ENCODE measurements at regions not wholly inside any gene's neighbourhood (a gene's known extent, or its start where the extent isn't known, plus 50 kb on each side); places are given as distances from the start of the nearest gene placed in this dataset.

GRCh38 chr5:10898514-10898913, 137.5 kb upstream of the DAP start:
- Histone ChIP-seq H3K36me3 (no peaks in the 10 kb centered on the region), H3K4me1 (peaks cover 4% of the 10 kb centered on the region), H3K27me3 (no peaks in the 10 kb centered on the region), H3K9me3 (no peaks in the 10 kb centered on the region), H3K27ac (no peak overlapping the region), H3K4me3 (no peak overlapping the region)
- WGBS, result 69% methylated on average over 4 of the region's 4 CpGs
- DNase-seq (ENCODE audit: low spot score in 2 of 2), result no peak
- TF ChIP-seq POLR2AphosphoS5 (IDR thresholded peaks at IDR 0.05) (no peak), POLR2A (IDR thresholded peaks at IDR 0.05) (no peak), CTCF (IDR thresholded peaks at IDR 0.05) (no peak), EP300 (IDR thresholded peaks at IDR 0.05) (no peak)

DNA sequence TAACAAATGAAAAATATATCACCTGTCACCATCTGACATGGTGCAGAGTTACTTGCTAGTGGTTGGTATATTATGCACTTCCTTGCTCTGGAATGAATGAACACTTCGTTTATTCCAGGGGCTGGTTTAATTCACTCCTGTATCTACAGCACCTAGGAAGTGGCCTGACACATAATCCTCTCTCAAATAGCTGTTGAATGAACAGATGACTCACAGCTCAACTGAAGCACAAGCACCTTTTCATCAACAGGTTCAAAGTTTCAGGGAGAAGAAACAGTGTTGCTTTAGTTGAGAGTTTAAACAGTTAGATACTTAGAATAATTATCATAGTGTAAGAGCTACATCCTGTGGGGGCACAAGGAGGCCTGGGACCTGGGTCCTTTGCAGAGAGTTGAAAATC, 135.0 kb upstream of the DAP start:
- H3K4me3 ChIP-seq, result no peak overlapping the region
- no peaks in the 10 kb centered on the region for H3K9me3 ChIP-seq
- H3K36me3 ChIP-seq, result no peaks in the 10 kb centered on the region
- TF ChIP-seq EP300 (IDR thresholded peaks at IDR 0.05), result no peak
- no peak for TF ChIP-seq CTCF (IDR thresholded peaks at IDR 0.05)
- no peak for TF ChIP-seq POLR2AphosphoS5 (IDR thresholded peaks at IDR 0.05)
- no peak for TF ChIP-seq POLR2A (IDR thresholded peaks at IDR 0.05)
- DNase-seq (ENCODE audit: low spot score in 2 of 2), result no peak
- H3K27me3 ChIP-seq, result no peaks in the 10 kb centered on the region
- H3K27ac ChIP-seq, result no peak overlapping the region
- 74% methylated on average over 1 of the region's 1 CpG for WGBS
- H3K4me1 ChIP-seq, result peaks cover 12% of the 10 kb centered on the region

DNA sequence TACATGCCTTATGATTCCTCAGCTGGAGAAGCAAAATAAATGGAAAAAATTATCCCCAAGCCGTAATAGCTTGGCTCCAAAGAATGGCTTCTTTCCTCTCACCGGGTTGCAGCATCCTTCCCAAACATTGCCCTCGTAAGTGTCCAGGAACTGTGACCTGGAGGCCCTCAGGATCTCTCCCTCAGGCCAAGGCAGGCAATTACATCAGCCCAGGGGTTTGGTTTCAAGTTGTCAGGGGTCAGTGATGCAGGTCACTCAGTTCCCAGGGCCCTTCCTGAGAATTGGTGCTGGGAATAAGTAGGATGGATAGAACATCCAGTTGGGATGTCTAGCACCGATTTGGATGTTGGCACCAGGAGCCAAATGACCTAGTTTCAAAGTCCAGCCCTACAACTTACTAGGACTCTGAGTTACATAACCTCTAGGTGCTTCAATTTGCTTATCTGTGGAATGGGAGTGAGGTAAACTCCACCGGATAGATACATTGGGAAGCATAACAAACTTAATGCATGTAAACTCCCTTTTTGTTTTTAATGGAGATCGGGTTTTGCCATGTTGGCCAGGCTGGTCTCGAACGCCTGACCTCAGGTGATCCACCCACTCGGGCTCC, 133.5 kb upstream of the DAP start:
- no peak for DNase-seq (ENCODE audit: low spot score in 2 of 2)
- WGBS, result 69% methylated on average over 9 of the region's 9 CpGs
- peaks cover 12% of the 10 kb centered on the region for H3K4me1 ChIP-seq
- H3K27me3 ChIP-seq, result no peaks in the 10 kb centered on the region
- H3K36me3 ChIP-seq, result no peaks in the 10 kb centered on the region
- no peak overlapping the region for H3K4me3 ChIP-seq
- no peaks in the 10 kb centered on the region for H3K9me3 ChIP-seq
- TF ChIP-seq EP300 (IDR thresholded peaks at IDR 0.05) (no peak), POLR2A (IDR thresholded peaks at IDR 0.05) (no peak), CTCF (IDR thresholded peaks at IDR 0.05) (no peak), POLR2AphosphoS5 (IDR thresholded peaks at IDR 0.05) (no peak)
- no peak overlapping the region for H3K27ac ChIP-seq

GRCh38 chr5:10892911-10893215, 131.8 kb upstream of the DAP start:
- Histone ChIP-seq H3K9me3 (no peaks in the 10 kb centered on the region), H3K4me3 (no peak overlapping the region), H3K27ac (peak overlapping the region; percentile 82), H3K27me3 (no peaks in the 10 kb centered on the region), H3K36me3 (no peaks in the 10 kb centered on the region), H3K4me1 (peaks cover 12% of the 10 kb centered on the region)
- DNase-seq (ENCODE audit: low spot score in 2 of 2), result peak in 1 of 2 donors; percentile 60
- TF ChIP-seq CTCF (IDR thresholded peaks at IDR 0.05) (no peak), POLR2A (IDR thresholded peaks at IDR 0.05) (no peak), EP300 (IDR thresholded peaks at IDR 0.05) (no peak), POLR2AphosphoS5 (IDR thresholded peaks at IDR 0.05) (no peak)
- WGBS, result 60% methylated on average over 4 of the region's 4 CpGs

- no peak for DNase-seq (ENCODE audit: low spot score in 2 of 2)
- no peaks in the 10 kb centered on the region for H3K27me3 ChIP-seq
- no peak overlapping the region for H3K4me3 ChIP-seq
- H3K27ac ChIP-seq, result peak overlapping the region; percentile 82
- peaks cover 12% of the 10 kb centered on the region for H3K4me1 ChIP-seq
- H3K36me3 ChIP-seq, result no peaks in the 10 kb centered on the region
- 66% methylated on average over 5 of the region's 5 CpGs for WGBS
- no peaks in the 10 kb centered on the region for H3K9me3 ChIP-seq
- no peak for TF ChIP-seq EP300 (IDR thresholded peaks at IDR 0.05)
- TF ChIP-seq POLR2A (IDR thresholded peaks at IDR 0.05), result no peak
- no peak for TF ChIP-seq POLR2AphosphoS5 (IDR thresholded peaks at IDR 0.05)
- no peak for TF ChIP-seq CTCF (IDR thresholded peaks at IDR 0.05)
Measured at GRCh38 chr5:10892147-10892910, 131.3 kb upstream of the DAP start.

All from suprapubic skin (tissue), 4 donors.